Testis (tissue), 2 donors: ENCODE measurements at regions not wholly inside any gene's neighbourhood (a gene's known extent, or its start where the extent isn't known, plus 50 kb on each side); places are given as distances from the start of the nearest gene placed in this dataset.

Experiments used
- CTCF ChIP-seq, 3 experiments: fragments of 450-650 bp in 2 of 3; fragments of 200-600 bp in 1 of 3; sonication (generic) in 1 of 3; IDR thresholded peaks; one replicate each; pipeline ENCODE4 v1.5.1; 2016 to 2019; ENCODE audit warnings: antibody characterized with exemption in 3 of 3, mild to moderate bottlenecking in 2 of 3, moderate library complexity in 1 of 3
- POLR2A ChIP-seq: fragments of 450-650 bp; IDR thresholded peaks from one replicate; pipeline ENCODE4 v1.6.1; 2017; ENCODE audit warnings: antibody characterized with exemption, mild to moderate bottlenecking, moderate library complexity

GRCh38 chr15:53389271-53390037 is 370.0 kb downstream of the WDR72 start:
- no peak for TF ChIP-seq CTCF (IDR thresholded peaks at IDR 0.05)
- TF ChIP-seq POLR2A: no peak
